Fibroblast of lung (primary cell): ENCODE measurements at regions not wholly inside any gene's neighbourhood (a gene's known extent, or its start where the extent isn't known, plus 50 kb on each side); places are given as distances from the start of the nearest gene placed in this dataset.

ENCODE experiments used
- EZH2 ChIP-seq: IDR thresholded peaks from 2 replicates; pipeline ENCODE4 v1.5.1; 2012; ENCODE audit warnings: low read length, control low read depth, mild to moderate bottlenecking; ENCODE audit errors: missing control alignments
- TF ChIP-seq, protein P1 (sequence below), 2 donors: IDR thresholded peaks in 1 of 2; conservative IDR thresholded peaks in 1 of 2; 1 replicate in 1 of 2; 2 replicates in 1 of 2; pipeline ENCODE4 v1.5.1; 2011 to 2012; ENCODE audit warnings: low read length in 2 of 2, control low read depth in 1 of 2, inconsistent platforms in 1 of 2, low read depth in 1 of 2, mild to moderate bottlenecking in 1 of 2

- TF ChIP-seq, protein P1, sequence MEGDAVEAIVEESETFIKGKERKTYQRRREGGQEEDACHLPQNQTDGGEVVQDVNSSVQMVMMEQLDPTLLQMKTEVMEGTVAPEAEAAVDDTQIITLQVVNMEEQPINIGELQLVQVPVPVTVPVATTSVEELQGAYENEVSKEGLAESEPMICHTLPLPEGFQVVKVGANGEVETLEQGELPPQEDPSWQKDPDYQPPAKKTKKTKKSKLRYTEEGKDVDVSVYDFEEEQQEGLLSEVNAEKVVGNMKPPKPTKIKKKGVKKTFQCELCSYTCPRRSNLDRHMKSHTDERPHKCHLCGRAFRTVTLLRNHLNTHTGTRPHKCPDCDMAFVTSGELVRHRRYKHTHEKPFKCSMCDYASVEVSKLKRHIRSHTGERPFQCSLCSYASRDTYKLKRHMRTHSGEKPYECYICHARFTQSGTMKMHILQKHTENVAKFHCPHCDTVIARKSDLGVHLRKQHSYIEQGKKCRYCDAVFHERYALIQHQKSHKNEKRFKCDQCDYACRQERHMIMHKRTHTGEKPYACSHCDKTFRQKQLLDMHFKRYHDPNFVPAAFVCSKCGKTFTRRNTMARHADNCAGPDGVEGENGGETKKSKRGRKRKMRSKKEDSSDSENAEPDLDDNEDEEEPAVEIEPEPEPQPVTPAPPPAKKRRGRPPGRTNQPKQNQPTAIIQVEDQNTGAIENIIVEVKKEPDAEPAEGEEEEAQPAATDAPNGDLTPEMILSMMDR (conservative IDR thresholded peaks at IDR 0.05 in 1 of 2, IDR thresholded peaks at IDR 0.05 in 1 of 2; ENCODE audit: low read depth in 1 of 2, low read length in 2 of 2) = no peak
- TF ChIP-seq EZH2 = no peak
Measured at GRCh38 chr12:46089414-46090162, 99.2 kb upstream of the SCAF11 start.
